B cell (primary cell): ENCODE measurements at regions not wholly inside any gene's neighbourhood (a gene's known extent, or its start where the extent isn't known, plus 50 kb on each side); places are given as distances from the start of the nearest gene placed in this dataset.

Experiments used
- ATAC-seq: fragments of 200-7000 bp; cut with Tn5 transposase; one replicate; pipeline ENCODE4 v1.10.0; 2021; ENCODE audit warnings: low read depth, mild to moderate bottlenecking, moderate number of reproducible peaks, moderate library complexity
- CTCF ChIA-PET: fragments of 350-600 bp; sonication (Branson Sonifier 250); formaldehyde crosslinking; loops from one replicate; lab custom pipeline; 2021; ENCODE audit warnings: antibody characterized with exemption, inconsistent platforms; lab: Charles Lee
- POLR2A ChIA-PET: fragments of 350-600 bp; sonication (Branson Sonifier 250); formaldehyde crosslinking; loops from one replicate; lab custom pipeline; 2021; ENCODE audit warnings: antibody characterized with exemption; lab: Charles Lee
- DNase-seq: peaks from one replicate; pipeline ENCODE4 v3.0.0; 2013
- H2AFZ ChIP-seq: 2 replicates; pipeline ENCODE4 v1.6.1; 2012; ENCODE audit warnings: mild to moderate bottlenecking, low read depth, low read length; ENCODE audit not compliant: insufficient read depth, poor library complexity, severe bottlenecking
- H3K27ac ChIP-seq, 2 donors: 1 replicate in 1 of 2; 2 replicates in 1 of 2; pipeline ENCODE4 v1.5.1; 2012 to 2013; ENCODE audit warnings: low read length in 2 of 2, mild to moderate bottlenecking in 2 of 2, moderate library complexity in 1 of 2
- H3K27me3 ChIP-seq, 4 experiments: fragments of 200-600 bp in 1 of 4; sonication (generic) in 1 of 4; replicated peaks in 1 of 4; 1 replicate in 2 of 4; 2 replicates in 2 of 4; pipeline versions ENCODE4 v1.6.1 to v1.7.0; 2013 to 2016; ENCODE audit warnings: low read length in 3 of 4, mild to moderate bottlenecking in 2 of 4, mixed read lengths in 1 of 4, moderate library complexity in 1 of 4; ENCODE audit not compliant: insufficient read depth in 4 of 4, control insufficient read depth in 3 of 4; ENCODE audit errors: control extremely low read depth in 1 of 4
- H3K36me3 ChIP-seq, 2 experiments: replicated peaks in 1 of 2; 1 replicate in 1 of 2; 2 replicates in 1 of 2; pipeline versions ENCODE4 v1.6.1 to v1.7.1; 2013; ENCODE audit warnings: low read length in 1 of 2; ENCODE audit not compliant: insufficient read depth in 2 of 2, control insufficient read depth in 1 of 2; ENCODE audit errors: control extremely low read depth in 1 of 2, extremely low read depth in 1 of 2
- H3K4me1 ChIP-seq, 2 donors: fragments of 200-600 bp in 1 of 2; sonication (generic) in 1 of 2; 1 replicate in 1 of 2; 2 replicates in 1 of 2; pipeline versions ENCODE4 v1.5.1 to v1.6.1; 2013 to 2017; ENCODE audit warnings: low read length in 2 of 2; ENCODE audit not compliant: control insufficient read depth in 2 of 2, insufficient read depth in 2 of 2
- H3K4me2 ChIP-seq: replicated peaks from 2 replicates; pipeline ENCODE3; 2012; ENCODE audit warnings: mild to moderate bottlenecking, low read depth, low read length; ENCODE audit not compliant: poor library complexity, severe bottlenecking
- H3K4me3 ChIP-seq, 5 experiments: fragments of 200-600 bp in 1 of 5; sonication (generic) in 1 of 5; 1 replicate in 3 of 5; 2 replicates in 2 of 5; pipeline versions ENCODE4 v1.5.1 to v1.7.0; 2011 to 2016; ENCODE audit warnings: low read length in 4 of 5, mild to moderate bottlenecking in 4 of 5, low read depth in 2 of 5, control low read depth in 1 of 5, moderate library complexity in 1 of 5; ENCODE audit not compliant: insufficient read depth in 1 of 5; ENCODE audit errors: control extremely low read depth in 1 of 5, extremely low read depth in 1 of 5
- H3K79me2 ChIP-seq: fragments of 200-600 bp; sonication (generic); one replicate; pipeline ENCODE4 v1.6.0; 2016; ENCODE audit warnings: low read length; ENCODE audit not compliant: control insufficient read depth, insufficient read depth
- H3K9ac ChIP-seq: fragments of 200-600 bp; sonication (generic); 2 replicates; pipeline ENCODE4 v1.6.1; 2017; ENCODE audit warnings: mild to moderate bottlenecking, low read length, moderate library complexity
- H3K9me3 ChIP-seq, 3 donors: one replicate each; pipeline versions ENCODE4 v1.6.1 to v1.7.1; 2013; ENCODE audit warnings: low read length in 2 of 3; ENCODE audit not compliant: control insufficient read depth in 2 of 3, insufficient read depth in 1 of 3; ENCODE audit errors: control extremely low read depth in 1 of 3
- H4K20me1 ChIP-seq: 2 replicates; pipeline ENCODE4 v1.6.0; 2012; ENCODE audit warnings: mild to moderate bottlenecking, low read length; ENCODE audit not compliant: insufficient read depth, control insufficient read depth, poor library complexity, severe bottlenecking
- H3K27ac Mint-ChIP-seq: one replicate; pipeline ENCODE4 v1.8.0; 2021; ENCODE audit warnings: mixed read lengths
- H3K27me3 Mint-ChIP-seq: one replicate; pipeline ENCODE4 v1.8.0; 2021; ENCODE audit warnings: mixed read lengths
- H3K4me1 Mint-ChIP-seq: one replicate; pipeline ENCODE4 v1.8.0; 2021; ENCODE audit warnings: mixed read lengths
- H3K4me3 Mint-ChIP-seq: one replicate; pipeline ENCODE4 v1.8.0; 2021; ENCODE audit warnings: mixed read lengths
- H3K9me3 Mint-ChIP-seq: one replicate; pipeline ENCODE4 v1.8.0; 2022; ENCODE audit warnings: mixed read lengths; ENCODE audit not compliant: insufficient read depth
- CTCF ChIP-seq: fragments of 200-600 bp; IDR thresholded peaks from one replicate; pipeline ENCODE4 v1.8.0; 2022; ENCODE audit warnings: antibody characterized with exemption, mild to moderate bottlenecking
- EZH2 ChIP-seq: IDR thresholded peaks from 2 replicates; pipeline ENCODE4 v1.6.1; 2012; ENCODE audit warnings: borderline replicate concordance, low read depth, mild to moderate bottlenecking, moderate library complexity, low read length; ENCODE audit not compliant: insufficient read depth, poor library complexity, severe bottlenecking
- WGBS: methylation state at CpG from one replicate; pipeline ENCODE4 v1.1.5; 2013; ENCODE audit warnings: missing lambda C conversion rate; ENCODE audit not compliant: insufficient coverage; 5-methylcytosine and 5-hydroxymethylcytosine counted together
- intact Hi-C: fragments of 100-400 bp; cut with micrococcal nuclease; formaldehyde crosslinking; loops from one replicate; pipeline ENCODE4 v1.10.0; 2022

- intact Hi-C loops: loop anchor here (5.0 kb wide), 1 partner anchor 293 kb away; no protein-coding TSS in a partner anchor
- Histone ChIP-seq H3K4me3 (peak overlapping the region in 1 of 5 experiments; percentile 6), H4K20me1 (no peaks in the 10 kb centered on the region), H3K27ac (peak overlapping the region; percentile 36 to 99), H3K27me3 (no peaks in the 10 kb centered on the region), H3K9me3 (peaks cover 0 to 14% (median 0%) of the 10 kb centered on the region in 3 donors), H3K4me1 (peaks cover 95 to 99% of the 10 kb centered on the region in 2 donors), H2AFZ (no peak overlapping the region), H3K79me2 (no peaks in the 10 kb centered on the region), H3K4me2 (peak overlapping the region; percentile 23), H3K36me3 (no peaks in the 10 kb centered on the region), H3K9ac (no peak overlapping the region)
- peak overlapping the region; percentile 27 for H3K4me3 Mint-ChIP-seq
- H3K27ac Mint-ChIP-seq: peak overlapping the region; percentile 99
- ATAC-seq (no peak), DNase-seq (no peak)
- CTCF ChIA-PET: interaction anchor here (1.8 to 5.0 kb wide), 4 partner anchors 12 to 46 kb away, joined by 6 to 58 read pairs (median 17); no protein-coding TSS in a partner anchor
- H3K9me3 Mint-ChIP-seq: peaks cover 8% of the 10 kb centered on the region
- no peaks in the 10 kb centered on the region for H3K27me3 Mint-ChIP-seq
- no CpG with 5 or more reads among the region's 3 CpGs for WGBS
- H3K4me1 Mint-ChIP-seq: peaks cover 97% of the 10 kb centered on the region
- POLR2A ChIA-PET: interaction anchor here (0.8 to 5.2 kb wide), 7 partner anchors 9 to 92 kb away, joined by 3 to 218 read pairs (median 39); partner anchors contain the start of gene CXCR4
- TF ChIP-seq EZH2: no peak
- no peak for TF ChIP-seq CTCF
These were observed 91.9 kb upstream of the CXCR4 start for GRCh38 chr2:136209561-136210454.
